GM12878 (cell line): ENCODE measurements at regions not wholly inside any gene's neighbourhood (a gene's known extent, or its start where the extent isn't known, plus 50 kb on each side); places are given as distances from the start of the nearest gene placed in this dataset.

Experiments
- ATAC-seq: fragments of 200-7000 bp; cut with Tn5 transposase; 3 replicates; pipeline ENCODE4 v1.9.1; 2020; ENCODE audit warnings: mild to moderate bottlenecking, moderate library complexity
- BruUV-seq: library from RNA; stranded (reverse); fragments of 400-500 nt; replicated peaks from 2 replicates; lab custom pipeline; 2021; lab: Mats Ljungman, UMichigan
- CTCF ChIA-PET: fragments of 300-600 bp; sonication (Branson Sonifier 250); formaldehyde crosslinking; extraction: SDS; loops from one replicate; lab custom pipeline; 2021; ENCODE audit warnings: inconsistent platforms; lab: Yijun Ruan, JAX
- POLR2A ChIA-PET: fragments of 350-600 bp; formaldehyde crosslinking; extraction: SDS; loops from one replicate; lab custom pipeline; 2021; ENCODE audit warnings: inconsistent platforms; lab: Charles Lee
- RAD21 ChIA-PET: fragments of 300-600 bp; sonication (Branson Sonifier 250); formaldehyde crosslinking; loops from one replicate; lab custom pipeline; 2023; ENCODE audit warnings: antibody characterized with exemption; ENCODE audit not compliant: unreplicated experiment; lab: Charles Lee
- SMC1A ChIA-PET: fragments of 300-600 bp; sonication (Branson Sonifier 250); formaldehyde crosslinking; loops from one replicate; lab custom pipeline; 2023; ENCODE audit not compliant: unreplicated experiment, uncharacterized antibody; lab: Charles Lee
- DNase-seq: peaks from one replicate; pipeline ENCODE4 v3.0.0-alpha.2; 2011; ENCODE audit warnings: low read depth, low spot score
- FAIRE-seq: peaks from 3 replicates; lab custom pipeline; 2011; peaks lifted over from hg19 to GRCh38; lab: Jason Lieb, UNC
- H2AFZ ChIP-seq: 2 replicates; pipeline ENCODE4 v1.6.0; 2011; ENCODE audit warnings: low read depth, low read length, control low read depth; ENCODE audit not compliant: control insufficient read depth
- H3K27ac ChIP-seq: 2 replicates; pipeline ENCODE4 v1.5.1; 2011; ENCODE audit warnings: control low read depth; ENCODE audit not compliant: control insufficient read depth, insufficient read depth
- H3K27me3 ChIP-seq, 2 experiments: replicated peaks in 1 of 2; 2 replicates each; pipeline versions ENCODE4 v1.6.0 to v1.6.1; 2011; ENCODE audit warnings: low read length in 1 of 2; ENCODE audit not compliant: control insufficient read depth in 2 of 2, insufficient read depth in 2 of 2
- H3K36me3 ChIP-seq, 2 experiments: 2 replicates each; pipeline ENCODE4 v1.5.1; 2011; ENCODE audit warnings: low read length in 1 of 2; ENCODE audit not compliant: control insufficient read depth in 2 of 2, insufficient read depth in 2 of 2
- H3K4me1 ChIP-seq: 2 replicates; pipeline ENCODE4 v1.6.1; 2011; ENCODE audit warnings: mild to moderate bottlenecking, low read length, moderate library complexity, mixed read lengths; ENCODE audit not compliant: control insufficient read depth, insufficient read depth
- H3K4me2 ChIP-seq: 2 replicates; pipeline ENCODE4 v1.6.0; 2011; ENCODE audit warnings: control low read depth; ENCODE audit not compliant: control insufficient read depth, insufficient read depth
- H3K4me3 ChIP-seq: fragments of 200-600 bp; sonication (generic); 2 replicates; pipeline ENCODE4 v1.5.1; 2016
- H3K79me2 ChIP-seq: 2 replicates; pipeline ENCODE4 v1.6.0; 2011; ENCODE audit warnings: low read length; ENCODE audit not compliant: control insufficient read depth, insufficient read depth
- H3K9ac ChIP-seq: 2 replicates; pipeline ENCODE4 v1.8.0; 2011; ENCODE audit warnings: low read length, control low read depth, mixed read lengths; ENCODE audit not compliant: control insufficient read depth, insufficient read depth
- H3K9me3 ChIP-seq: replicated peaks from 3 replicates; pipeline ENCODE4 v1.5.1; 2011; ENCODE audit warnings: mild to moderate bottlenecking, low read length; ENCODE audit not compliant: control insufficient read depth, insufficient read depth
- H4K20me1 ChIP-seq: 2 replicates; pipeline ENCODE4 v1.6.0; 2011; ENCODE audit not compliant: control insufficient read depth, insufficient read depth
- CHD4 ChIP-seq: fragments of 200-600 bp; sonication (generic); IDR thresholded peaks from 2 replicates; pipeline ENCODE4 v1.6.1; 2016; ENCODE audit warnings: mild to moderate bottlenecking
- IRF4 ChIP-seq: IDR thresholded peaks from 2 replicates; pipeline ENCODE4 v1.6.1; 2011; ENCODE audit warnings: low read depth, low read length
- LARP7 ChIP-seq: fragments of 450-650 bp; IDR thresholded peaks from 2 replicates; pipeline ENCODE4 v1.6.1; 2017; ENCODE audit warnings: mild to moderate bottlenecking
- NFIC ChIP-seq: IDR thresholded peaks from 2 replicates; pipeline ENCODE4 v1.6.1; 2012; ENCODE audit warnings: low read depth, mild to moderate bottlenecking, inconsistent platforms, low read length, moderate library complexity
- POLR2A ChIP-seq: IDR thresholded peaks from 2 replicates; pipeline ENCODE4 v1.6.1; 2011; ENCODE audit warnings: low read depth, mild to moderate bottlenecking, low read length
- POLR2AphosphoS2 ChIP-seq: IDR thresholded peaks from 2 replicates; pipeline ENCODE4 v1.6.1; 2011; ENCODE audit warnings: low read depth, mild to moderate bottlenecking, low read length, improper control_type of control experiment, moderate library complexity
- SREBF2 ChIP-seq: IDR thresholded peaks from 2 replicates; pipeline ENCODE4 v1.6.1; 2012; ENCODE audit warnings: mild to moderate bottlenecking, low read length
- TARDBP ChIP-seq: IDR thresholded peaks from 2 replicates; pipeline ENCODE4 v1.6.1; 2016; ENCODE audit warnings: borderline replicate concordance
- WGBS: methylation state at CpG from one replicate; pipeline ENCODE4 v1.1.6; 2016; ENCODE audit warnings: low lambda C conversion rate; ENCODE audit not compliant: insufficient replicate concordance, insufficient coverage; ENCODE audit errors: missing lambda C conversion rate; 5-methylcytosine and 5-hydroxymethylcytosine counted together
- in situ Hi-C: fragments of 300-500 bp; cut with MboI; formaldehyde crosslinking; loops from 9 replicates; pipeline ENCODE4 v1.14.3; 2018; ENCODE audit warnings: mixed read lengths
- intact Hi-C: fragments of 100-400 bp; cut with micrococcal nuclease; formaldehyde crosslinking; loops from one replicate; pipeline ENCODE4 v1.14.2; 2022; ENCODE audit not compliant: unreplicated experiment
- TF ChIP-seq, protein P1 (sequence below): IDR thresholded peaks from 2 replicates; pipeline ENCODE4 v1.6.1; 2012; ENCODE audit warnings: improper control_type of control experiment, low read depth, low read length; ENCODE audit not compliant: insufficient replicate concordance
- TF ChIP-seq, protein P2 (sequence below): fragments of 450-650 bp; IDR thresholded peaks from 2 replicates; pipeline ENCODE4 v1.6.1; 2017; ENCODE audit warnings: low read depth, mild to moderate bottlenecking, moderate library complexity
- TF ChIP-seq, protein P3 (sequence below): fragments of 450-650 bp; formaldehyde crosslinking; IDR thresholded peaks from 2 replicates; pipeline ENCODE4 v1.4.0; 2020; ENCODE audit warnings: mild to moderate bottlenecking, moderate library complexity
- TF ChIP-seq, protein P4 (sequence below): fragments of 450-650 bp; IDR thresholded peaks from 2 replicates; pipeline ENCODE4 v1.6.1; 2018; ENCODE audit warnings: borderline replicate concordance, mild to moderate bottlenecking; ENCODE audit not compliant: partially characterized antibody

DNA sequence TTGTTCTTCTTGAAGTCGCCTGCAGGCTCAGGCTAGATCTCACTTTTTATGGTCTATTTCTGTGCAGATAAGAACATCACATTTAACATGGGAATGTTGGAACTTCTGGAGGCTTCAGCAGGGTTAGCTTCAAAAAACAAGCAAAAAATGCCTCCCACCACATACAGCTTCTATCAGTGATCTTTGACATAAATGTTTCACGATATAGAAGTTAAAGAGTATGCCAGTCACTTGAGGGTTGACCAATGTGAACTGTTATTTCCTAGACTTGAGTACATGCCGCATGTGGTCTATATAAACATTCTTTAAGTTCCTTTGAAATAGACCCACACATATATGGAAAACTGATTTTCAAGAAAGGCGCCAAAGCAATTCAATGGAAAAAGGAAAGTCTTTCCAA is 219.2 kb upstream of the KLF14 start:
- Histone ChIP-seq H3K36me3 (peaks cover 12 to 18% of the 10 kb centered on the region in 2 experiments), H3K4me1 (peaks cover 27% of the 10 kb centered on the region), H3K9ac (no peak overlapping the region), H3K27ac (no peak overlapping the region), H2AFZ (no peak overlapping the region), H3K4me3 (peak overlapping the region; percentile 58; the same call in 1 of the 2 replicates), H4K20me1 (0 out of 2 replicates have a peak, but pooled peaks cover 2% of the 10 kb centered on the region), H3K27me3 (no peaks in the 10 kb centered on the region), H3K9me3 (no peaks in the 10 kb centered on the region), H3K79me2 (peaks cover 99% of the 10 kb centered on the region), H3K4me2 (peak overlapping the region; percentile 53; the same call in 1 of the 2 replicates)
- no peak for ATAC-seq
- no TSS peak for BruUV-seq
- DNase-seq = no peak
- POLR2A ChIA-PET = no interaction called here
- intact Hi-C loops = no loop called here
- in situ Hi-C loops = no loop called here
- SMC1A ChIA-PET = interaction anchor here (0.8 to 9.2 kb wide), 5 partner anchors 6 to 651 kb away, joined by 3 to 145 read pairs (median 4); no protein-coding TSS in a partner anchor
- FAIRE-seq = no peak
- RAD21 ChIA-PET = interaction anchor here (1.3 kb wide), 2 partner anchors 8 to 154 kb away, joined by 3 to 4 read pairs; no protein-coding TSS in a partner anchor
- 38% methylated on average over 4 of the region's 4 CpGs for WGBS
- CTCF ChIA-PET = interaction anchor here (2.4 kb wide), 1 partner anchor 56 kb away, joined by 7 read pairs; no protein-coding TSS in a partner anchor
- TF ChIP-seq POLR2AphosphoS2 (no peak), TARDBP (no peak), NFIC (no peak), SREBF2 (no peak), CHD4 (no peak), POLR2A (no peak), IRF4 (no peak), LARP7 (no peak)
- TF ChIP-seq, protein P1, sequence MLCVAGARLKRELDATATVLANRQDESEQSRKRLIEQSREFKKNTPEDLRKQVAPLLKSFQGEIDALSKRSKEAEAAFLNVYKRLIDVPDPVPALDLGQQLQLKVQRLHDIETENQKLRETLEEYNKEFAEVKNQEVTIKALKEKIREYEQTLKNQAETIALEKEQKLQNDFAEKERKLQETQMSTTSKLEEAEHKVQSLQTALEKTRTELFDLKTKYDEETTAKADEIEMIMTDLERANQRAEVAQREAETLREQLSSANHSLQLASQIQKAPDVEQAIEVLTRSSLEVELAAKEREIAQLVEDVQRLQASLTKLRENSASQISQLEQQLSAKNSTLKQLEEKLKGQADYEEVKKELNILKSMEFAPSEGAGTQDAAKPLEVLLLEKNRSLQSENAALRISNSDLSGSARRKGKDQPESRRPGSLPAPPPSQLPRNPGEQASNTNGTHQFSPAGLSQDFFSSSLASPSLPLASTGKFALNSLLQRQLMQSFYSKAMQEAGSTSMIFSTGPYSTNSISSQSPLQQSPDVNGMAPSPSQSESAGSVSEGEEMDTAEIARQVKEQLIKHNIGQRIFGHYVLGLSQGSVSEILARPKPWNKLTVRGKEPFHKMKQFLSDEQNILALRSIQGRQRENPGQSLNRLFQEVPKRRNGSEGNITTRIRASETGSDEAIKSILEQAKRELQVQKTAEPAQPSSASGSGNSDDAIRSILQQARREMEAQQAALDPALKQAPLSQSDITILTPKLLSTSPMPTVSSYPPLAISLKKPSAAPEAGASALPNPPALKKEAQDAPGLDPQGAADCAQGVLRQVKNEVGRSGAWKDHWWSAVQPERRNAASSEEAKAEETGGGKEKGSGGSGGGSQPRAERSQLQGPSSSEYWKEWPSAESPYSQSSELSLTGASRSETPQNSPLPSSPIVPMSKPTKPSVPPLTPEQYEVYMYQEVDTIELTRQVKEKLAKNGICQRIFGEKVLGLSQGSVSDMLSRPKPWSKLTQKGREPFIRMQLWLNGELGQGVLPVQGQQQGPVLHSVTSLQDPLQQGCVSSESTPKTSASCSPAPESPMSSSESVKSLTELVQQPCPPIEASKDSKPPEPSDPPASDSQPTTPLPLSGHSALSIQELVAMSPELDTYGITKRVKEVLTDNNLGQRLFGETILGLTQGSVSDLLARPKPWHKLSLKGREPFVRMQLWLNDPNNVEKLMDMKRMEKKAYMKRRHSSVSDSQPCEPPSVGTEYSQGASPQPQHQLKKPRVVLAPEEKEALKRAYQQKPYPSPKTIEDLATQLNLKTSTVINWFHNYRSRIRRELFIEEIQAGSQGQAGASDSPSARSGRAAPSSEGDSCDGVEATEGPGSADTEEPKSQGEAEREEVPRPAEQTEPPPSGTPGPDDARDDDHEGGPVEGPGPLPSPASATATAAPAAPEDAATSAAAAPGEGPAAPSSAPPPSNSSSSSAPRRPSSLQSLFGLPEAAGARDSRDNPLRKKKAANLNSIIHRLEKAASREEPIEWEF = no peak
- TF ChIP-seq, protein P2, sequence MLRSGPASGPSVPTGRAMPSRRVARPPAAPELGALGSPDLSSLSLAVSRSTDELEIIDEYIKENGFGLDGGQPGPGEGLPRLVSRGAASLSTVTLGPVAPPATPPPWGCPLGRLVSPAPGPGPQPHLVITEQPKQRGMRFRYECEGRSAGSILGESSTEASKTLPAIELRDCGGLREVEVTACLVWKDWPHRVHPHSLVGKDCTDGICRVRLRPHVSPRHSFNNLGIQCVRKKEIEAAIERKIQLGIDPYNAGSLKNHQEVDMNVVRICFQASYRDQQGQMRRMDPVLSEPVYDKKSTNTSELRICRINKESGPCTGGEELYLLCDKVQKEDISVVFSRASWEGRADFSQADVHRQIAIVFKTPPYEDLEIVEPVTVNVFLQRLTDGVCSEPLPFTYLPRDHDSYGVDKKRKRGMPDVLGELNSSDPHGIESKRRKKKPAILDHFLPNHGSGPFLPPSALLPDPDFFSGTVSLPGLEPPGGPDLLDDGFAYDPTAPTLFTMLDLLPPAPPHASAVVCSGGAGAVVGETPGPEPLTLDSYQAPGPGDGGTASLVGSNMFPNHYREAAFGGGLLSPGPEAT = no peak
- TF ChIP-seq, protein P3, sequence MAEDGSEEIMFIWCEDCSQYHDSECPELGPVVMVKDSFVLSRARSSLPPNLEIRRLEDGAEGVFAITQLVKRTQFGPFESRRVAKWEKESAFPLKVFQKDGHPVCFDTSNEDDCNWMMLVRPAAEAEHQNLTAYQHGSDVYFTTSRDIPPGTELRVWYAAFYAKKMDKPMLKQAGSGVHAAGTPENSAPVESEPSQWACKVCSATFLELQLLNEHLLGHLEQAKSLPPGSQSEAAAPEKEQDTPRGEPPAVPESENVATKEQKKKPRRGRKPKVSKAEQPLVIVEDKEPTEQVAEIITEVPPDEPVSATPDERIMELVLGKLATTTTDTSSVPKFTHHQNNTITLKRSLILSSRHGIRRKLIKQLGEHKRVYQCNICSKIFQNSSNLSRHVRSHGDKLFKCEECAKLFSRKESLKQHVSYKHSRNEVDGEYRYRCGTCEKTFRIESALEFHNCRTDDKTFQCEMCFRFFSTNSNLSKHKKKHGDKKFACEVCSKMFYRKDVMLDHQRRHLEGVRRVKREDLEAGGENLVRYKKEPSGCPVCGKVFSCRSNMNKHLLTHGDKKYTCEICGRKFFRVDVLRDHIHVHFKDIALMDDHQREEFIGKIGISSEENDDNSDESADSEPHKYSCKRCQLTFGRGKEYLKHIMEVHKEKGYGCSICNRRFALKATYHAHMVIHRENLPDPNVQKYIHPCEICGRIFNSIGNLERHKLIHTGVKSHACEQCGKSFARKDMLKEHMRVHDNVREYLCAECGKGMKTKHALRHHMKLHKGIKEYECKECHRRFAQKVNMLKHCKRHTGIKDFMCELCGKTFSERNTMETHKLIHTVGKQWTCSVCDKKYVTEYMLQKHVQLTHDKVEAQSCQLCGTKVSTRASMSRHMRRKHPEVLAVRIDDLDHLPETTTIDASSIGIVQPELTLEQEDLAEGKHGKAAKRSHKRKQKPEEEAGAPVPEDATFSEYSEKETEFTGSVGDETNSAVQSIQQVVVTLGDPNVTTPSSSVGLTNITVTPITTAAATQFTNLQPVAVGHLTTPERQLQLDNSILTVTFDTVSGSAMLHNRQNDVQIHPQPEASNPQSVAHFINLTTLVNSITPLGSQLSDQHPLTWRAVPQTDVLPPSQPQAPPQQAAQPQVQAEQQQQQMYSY (CRISPR knock-in tag) = no peak
- TF ChIP-seq, protein P4, sequence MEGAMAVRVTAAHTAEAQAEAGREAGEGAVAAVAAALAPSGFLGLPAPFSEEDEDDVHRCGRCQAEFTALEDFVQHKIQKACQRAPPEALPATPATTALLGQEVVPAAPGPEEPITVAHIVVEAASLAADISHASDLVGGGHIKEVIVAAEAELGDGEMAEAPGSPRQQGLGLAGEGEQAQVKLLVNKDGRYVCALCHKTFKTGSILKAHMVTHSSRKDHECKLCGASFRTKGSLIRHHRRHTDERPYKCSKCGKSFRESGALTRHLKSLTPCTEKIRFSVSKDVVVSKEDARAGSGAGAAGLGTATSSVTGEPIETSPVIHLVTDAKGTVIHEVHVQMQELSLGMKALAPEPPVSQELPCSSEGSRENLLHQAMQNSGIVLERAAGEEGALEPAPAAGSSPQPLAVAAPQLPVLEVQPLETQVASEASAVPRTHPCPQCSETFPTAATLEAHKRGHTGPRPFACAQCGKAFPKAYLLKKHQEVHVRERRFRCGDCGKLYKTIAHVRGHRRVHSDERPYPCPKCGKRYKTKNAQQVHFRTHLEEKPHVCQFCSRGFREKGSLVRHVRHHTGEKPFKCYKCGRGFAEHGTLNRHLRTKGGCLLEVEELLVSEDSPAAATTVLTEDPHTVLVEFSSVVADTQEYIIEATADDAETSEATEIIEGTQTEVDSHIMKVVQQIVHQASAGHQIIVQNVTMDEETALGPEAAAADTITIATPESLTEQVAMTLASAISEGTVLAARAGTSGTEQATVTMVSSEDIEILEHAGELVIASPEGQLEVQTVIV = no peak
